Psoas muscle (tissue), 7 donors: ENCODE measurements at regions not wholly inside any gene's neighbourhood (a gene's known extent, or its start where the extent isn't known, plus 50 kb on each side); places are given as distances from the start of the nearest gene placed in this dataset.

ENCODE experiments used
- ATAC-seq, 4 donors: fragments of 200-7000 bp; cut with Tn5 transposase; one replicate each; pipeline ENCODE4 v1.9.1; 2020; ENCODE audit warnings: moderate library complexity in 3 of 4, mild to moderate bottlenecking in 2 of 4
- DNase-seq, 2 donors: peaks; one replicate each; pipeline ENCODE4 v3.0.0-alpha.2; 2020
- H3K27ac ChIP-seq: fragments of 200-600 bp; one replicate; pipeline ENCODE4 v1.8.0; 2022
- H3K27me3 ChIP-seq, 3 donors: fragments of 200-600 bp in 1 of 3; one replicate each; pipeline versions ENCODE4 v1.6.1 to v1.8.0; 2013 to 2022; ENCODE audit warnings: low read length in 2 of 3, mild to moderate bottlenecking in 2 of 3, moderate library complexity in 1 of 3; ENCODE audit not compliant: insufficient read depth in 3 of 3
- H3K36me3 ChIP-seq, 2 donors: fragments of 200-600 bp in 1 of 2; one replicate each; pipeline versions ENCODE4 v1.6.1 to v1.8.0; 2013 to 2022; ENCODE audit warnings: low read depth in 1 of 2, mild to moderate bottlenecking in 1 of 2, moderate library complexity in 1 of 2; ENCODE audit not compliant: insufficient read depth in 1 of 2
- H3K4me1 ChIP-seq: fragments of 200-600 bp; one replicate; pipeline ENCODE4 v1.8.0; 2022
- H3K4me3 ChIP-seq: fragments of 200-600 bp; one replicate; pipeline ENCODE4 v1.8.0; 2022; ENCODE audit warnings: mild to moderate bottlenecking
- H3K9me3 ChIP-seq: fragments of 200-600 bp; one replicate; pipeline ENCODE4 v1.8.0; 2022
- WGBS, 3 donors: extraction: QIAGEN DNeasy Blood & Tissue Kit; methylation state at CpG; one replicate each; pipeline versions ENCODE4 v1.1.6 to v1.1.7; 2013; 5-methylcytosine and 5-hydroxymethylcytosine counted together
- intact Hi-C, 2 donors: fragments of 100-400 bp; cut with DNase I; formaldehyde crosslinking; loops; one replicate each; pipeline versions ENCODE4 v1.11.0 to v1.14.2; 2022
- TF ChIP-seq, protein P1 (sequence below): fragments of 200-600 bp; IDR thresholded peaks from one replicate; pipeline ENCODE4 v1.8.0; 2022; ENCODE audit warnings: antibody characterized with exemption
- donor health status: healthy with polysubstance abuse.
- donor health status: DM: no; HTN: no; CAD: no; lungs with moderate emphysema.
- donor health status: Bipolar disorder and iron deficiency.
- donor health status: healthy.
- donor health status: DM: yes; HTN: yes; CAD: no.
- donor health status: DM: no; HTN: no; CAD: no.
- donor health status: DM: yes; HTN: yes; CAD: no.

GRCh38 chr15:69973102-69973714 is 124.5 kb downstream of the TLE3 start:
- Histone ChIP-seq H3K27ac (no peak overlapping the region), H3K4me3 (no peak overlapping the region), H3K4me1 (no peaks in the 10 kb centered on the region), H3K36me3 (no peaks in the 10 kb centered on the region), H3K9me3 (no peaks in the 10 kb centered on the region), H3K27me3 (peaks cover 0 to 3% (median 2%) of the 10 kb centered on the region in 3 donors)
- DNase-seq, result no peak
- TF ChIP-seq, protein P1, sequence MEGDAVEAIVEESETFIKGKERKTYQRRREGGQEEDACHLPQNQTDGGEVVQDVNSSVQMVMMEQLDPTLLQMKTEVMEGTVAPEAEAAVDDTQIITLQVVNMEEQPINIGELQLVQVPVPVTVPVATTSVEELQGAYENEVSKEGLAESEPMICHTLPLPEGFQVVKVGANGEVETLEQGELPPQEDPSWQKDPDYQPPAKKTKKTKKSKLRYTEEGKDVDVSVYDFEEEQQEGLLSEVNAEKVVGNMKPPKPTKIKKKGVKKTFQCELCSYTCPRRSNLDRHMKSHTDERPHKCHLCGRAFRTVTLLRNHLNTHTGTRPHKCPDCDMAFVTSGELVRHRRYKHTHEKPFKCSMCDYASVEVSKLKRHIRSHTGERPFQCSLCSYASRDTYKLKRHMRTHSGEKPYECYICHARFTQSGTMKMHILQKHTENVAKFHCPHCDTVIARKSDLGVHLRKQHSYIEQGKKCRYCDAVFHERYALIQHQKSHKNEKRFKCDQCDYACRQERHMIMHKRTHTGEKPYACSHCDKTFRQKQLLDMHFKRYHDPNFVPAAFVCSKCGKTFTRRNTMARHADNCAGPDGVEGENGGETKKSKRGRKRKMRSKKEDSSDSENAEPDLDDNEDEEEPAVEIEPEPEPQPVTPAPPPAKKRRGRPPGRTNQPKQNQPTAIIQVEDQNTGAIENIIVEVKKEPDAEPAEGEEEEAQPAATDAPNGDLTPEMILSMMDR, result no peak
- WGBS, 3 donors, result 48 to 50% (median 50%) methylated on average over 6 of the region's 6 CpGs
- peak in 3 of 4 donors; percentile 57 to 68 (median 63) for ATAC-seq
- intact Hi-C loops, result no loop called here

DNA sequence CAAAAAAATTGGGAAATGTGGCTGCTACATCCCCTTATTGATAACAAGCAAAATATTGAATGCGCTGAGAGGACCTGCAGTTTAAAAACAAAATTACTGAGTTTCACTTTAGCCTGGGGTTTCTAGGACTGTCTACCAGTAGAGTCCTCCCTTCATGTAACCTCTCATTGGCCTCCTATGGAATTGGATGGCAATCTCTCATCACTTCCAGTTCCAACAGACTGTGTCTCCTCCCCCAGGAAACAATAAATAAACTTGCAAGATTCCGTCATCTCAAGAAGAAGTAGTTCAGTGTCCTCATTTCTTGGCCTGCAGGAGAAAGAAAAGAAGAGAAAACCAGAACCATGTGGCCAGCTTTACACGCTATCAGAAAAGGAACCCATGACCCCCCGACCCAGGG is 123.8 kb downstream of the TLE3 start:
- TF ChIP-seq, protein P1, result no peak
- 56 to 62% (median 57%) methylated on average over 4 of the region's 4 CpGs for WGBS, 3 donors

DNA sequence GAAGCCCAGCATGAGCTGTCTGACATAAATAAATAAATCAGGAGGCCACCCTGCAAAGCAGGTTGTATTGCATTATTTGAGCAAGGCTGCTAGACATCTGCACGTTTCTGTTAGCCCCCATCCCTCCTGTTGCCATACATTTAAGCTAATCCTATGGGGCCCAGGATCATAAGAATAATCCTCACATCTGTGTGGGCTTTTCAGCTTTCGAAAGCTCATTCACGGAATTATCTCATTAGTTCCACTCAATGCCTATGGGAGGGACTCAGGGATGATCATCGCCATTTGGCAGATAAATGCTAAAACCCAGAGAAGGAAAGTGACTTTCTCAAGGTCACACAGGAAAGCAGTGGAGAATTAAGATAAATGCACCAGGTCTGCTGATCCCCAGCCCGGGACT is 123.4 kb downstream of the TLE3 start:
- Histone ChIP-seq H3K36me3 (no peaks in the 10 kb centered on the region), H3K27me3 (peaks cover 0 to 3% (median 2%) of the 10 kb centered on the region in 3 donors), H3K4me1 (no peaks in the 10 kb centered on the region), H3K4me3 (no peak overlapping the region), H3K27ac (no peak overlapping the region), H3K9me3 (no peaks in the 10 kb centered on the region)
- DNase-seq (no peak), ATAC-seq (no peak)
- 32 to 39% (median 34%) methylated on average over 5 of the region's 5 CpGs for WGBS, 3 donors
- TF ChIP-seq, protein P1, result no peak
- intact Hi-C loops, result no loop called here

More for the DNA sequence above, 123.8 kb downstream of the TLE3 start:
- no peak for DNase-seq
- no peak overlapping the region for H3K4me3 ChIP-seq
- peaks cover 0 to 3% (median 2%) of the 10 kb centered on the region in 3 donors for H3K27me3 ChIP-seq
- H3K36me3 ChIP-seq, result no peaks in the 10 kb centered on the region
- H3K9me3 ChIP-seq, result no peaks in the 10 kb centered on the region
- no peak overlapping the region for H3K27ac ChIP-seq
- intact Hi-C loops, result no loop called here
- no peaks in the 10 kb centered on the region for H3K4me1 ChIP-seq
- no peak for ATAC-seq

- TF ChIP-seq, protein P1, result no peak
- no peaks in the 10 kb centered on the region for H3K9me3 ChIP-seq
- DNase-seq (no peak), ATAC-seq (peak in 2 of 4 donors; percentile 32 to 56)
- peaks cover 0 to 3% (median 2%) of the 10 kb centered on the region in 3 donors for H3K27me3 ChIP-seq
- no peaks in the 10 kb centered on the region for H3K36me3 ChIP-seq
- 17 to 21% (median 19%) methylated on average over 7 of the region's 7 CpGs for WGBS, 3 donors
- no peak overlapping the region for H3K4me3 ChIP-seq
- H3K27ac ChIP-seq, result no peak overlapping the region
- H3K4me1 ChIP-seq, result no peaks in the 10 kb centered on the region
- intact Hi-C loops, result no loop called here
Measured at GRCh38 chr15:69976366-69976994, 121.2 kb downstream of the TLE3 start.
